Type B pancreatic cell (in vitro differentiated cells): ENCODE measurements at regions not wholly inside any gene's neighbourhood (a gene's known extent, or its start where the extent isn't known, plus 50 kb on each side); places are given as distances from the start of the nearest gene placed in this dataset.
A peak's percentile ranks its signal among the peaks of the same experiment; 100 is the strongest.
"Not testable (repeated sequence)": the region's sequence is repeated elsewhere in the genome, so short reads cannot be mapped to it uniquely, and the experiment has no call there.

ENCODE experiments used
- DNase-seq: peaks from one replicate; pipeline ENCODE4 v3.0.0; 2021; ENCODE audit warnings: mixed read lengths; ENCODE audit not compliant: unreplicated experiment; ENCODE audit errors: extremely low spot score
- H3K27ac Mint-ChIP-seq: 2 replicates; pipeline ENCODE4 v1.8.0; 2021; ENCODE audit warnings: mild to moderate bottlenecking, mixed read lengths
- H3K27me3 Mint-ChIP-seq: 2 replicates; pipeline ENCODE4 v1.8.0; 2021; ENCODE audit warnings: mixed read lengths
- H3K36me3 Mint-ChIP-seq: 2 replicates; pipeline ENCODE4 v1.8.0; 2021; ENCODE audit warnings: mixed read lengths
- H3K4me1 Mint-ChIP-seq: one replicate; pipeline ENCODE4 v1.8.0; 2021; ENCODE audit warnings: mixed read lengths; ENCODE audit not compliant: unreplicated experiment
- H3K4me3 Mint-ChIP-seq: 2 replicates; pipeline ENCODE4 v1.8.0; 2021; ENCODE audit warnings: mild to moderate bottlenecking, mixed read lengths
- H3K9me3 Mint-ChIP-seq: 2 replicates; pipeline ENCODE4 v1.8.0; 2021; ENCODE audit warnings: mixed read lengths
- CTCF ChIP-seq: fragments of 200-600 bp; sonication (generic); conservative IDR thresholded peaks from 2 replicates; pipeline ENCODE4 v1.5.0; 2021; ENCODE audit warnings: antibody characterized with exemption, mild to moderate bottlenecking

GRCh38 chr21:14613486-14614224 lies 67.5 kb upstream of the SAMSN1 start:
- Mint-ChIP-seq H3K27me3 (no peaks in the 10 kb centered on the region), H3K9me3 (peaks cover 11% of the 10 kb centered on the region), H3K27ac (no peak overlapping the region), H3K4me3 (no peak overlapping the region), H3K36me3 (no peaks in the 10 kb centered on the region), H3K4me1 (peaks cover 16% of the 10 kb centered on the region)
- no peak for DNase-seq
- no peak for TF ChIP-seq CTCF

- not testable (repeated sequence) for H3K36me3 Mint-ChIP-seq, H3K9me3 Mint-ChIP-seq, H3K27me3 Mint-ChIP-seq, DNase-seq, H3K4me1 Mint-ChIP-seq, H3K27ac Mint-ChIP-seq
- H3K4me3 Mint-ChIP-seq = peak overlapping the region; percentile 20
Observed at GRCh38 chr21:14610119-14610518, 64.0 kb upstream of the SAMSN1 start.

- Mint-ChIP-seq H3K36me3 (no peaks in the 10 kb centered on the region), H3K9me3 (peaks cover 5% of the 10 kb centered on the region), H3K4me3 (no peak overlapping the region), H3K27ac (no peak overlapping the region), H3K4me1 (no peaks in the 10 kb centered on the region), H3K27me3 (no peaks in the 10 kb centered on the region)
- DNase-seq = no peak
- no peak for TF ChIP-seq CTCF
Observed at GRCh38 chr21:14609274-14609673, 63.2 kb upstream of the SAMSN1 start.

GRCh38 chr21:14607262-14607661 lies 61.1 kb upstream of the SAMSN1 start:
- TF ChIP-seq CTCF = no peak
- H3K9me3 Mint-ChIP-seq = peaks cover 5% of the 10 kb centered on the region
- peaks cover 5% of the 10 kb centered on the region for H3K4me1 Mint-ChIP-seq
- no peak overlapping the region for H3K4me3 Mint-ChIP-seq
- no peaks in the 10 kb centered on the region for H3K36me3 Mint-ChIP-seq
- no peaks in the 10 kb centered on the region for H3K27me3 Mint-ChIP-seq
- no peak overlapping the region for H3K27ac Mint-ChIP-seq
- DNase-seq = no peak

- Mint-ChIP-seq H3K4me1 (peaks cover 5% of the 10 kb centered on the region), H3K4me3 (no peak overlapping the region), H3K27me3 (no peaks in the 10 kb centered on the region), H3K36me3 (no peaks in the 10 kb centered on the region), H3K27ac (no peak overlapping the region), H3K9me3 (no peaks in the 10 kb centered on the region)
- TF ChIP-seq CTCF = no peak
- no peak for DNase-seq
Observed at GRCh38 chr21:14603202-14603601, 57.1 kb upstream of the SAMSN1 start.

GRCh38 chr21:14602382-14602958 lies 56.4 kb upstream of the SAMSN1 start:
- H3K36me3 Mint-ChIP-seq = no peaks in the 10 kb centered on the region
- no peaks in the 10 kb centered on the region for H3K9me3 Mint-ChIP-seq
- H3K4me3 Mint-ChIP-seq = no peak overlapping the region
- no peaks in the 10 kb centered on the region for H3K27me3 Mint-ChIP-seq
- no peak for TF ChIP-seq CTCF
- H3K27ac Mint-ChIP-seq = no peak overlapping the region
- no peak for DNase-seq
- peaks cover 5% of the 10 kb centered on the region for H3K4me1 Mint-ChIP-seq
